T-helper 2 cell treated with Interferon-gamma antibody and Interleukin-4, amounts not matched to agents 100 ng/mL and 5 ng/mL, for 36 hours (primary cell): ENCODE measurements at regions not wholly inside any gene's neighbourhood (a gene's known extent, or its start where the extent isn't known, plus 50 kb on each side); places are given as distances from the start of the nearest gene placed in this dataset.
"Not testable (repeated sequence)": the region's sequence is repeated elsewhere in the genome, so short reads cannot be mapped to it uniquely, and the experiment has no call there.

Source experiments
- intact Hi-C: fragments of 100-400 bp; cut with micrococcal nuclease; formaldehyde crosslinking; loops from one replicate; pipeline ENCODE4 v1.15.1; 2023

GRCh38 chr12:105455261-105455660 is 124.8 kb downstream of the C12orf75 start:
- intact Hi-C loops, result no loop called here

GRCh38 chr12:105457026-105457425 is 126.5 kb downstream of the C12orf75 start:
- intact Hi-C loops, result no loop called here

- intact Hi-C loops, result no loop called here
These were observed 129.4 kb downstream of the C12orf75 start for GRCh38 chr12:105459760-105460330.

GRCh38 chr12:105461271-105461943 is 130.9 kb downstream of the C12orf75 start:
- intact Hi-C loops, result no loop called here

GRCh38 chr12:105461944-105462762 is 131.7 kb downstream of the C12orf75 start:
- intact Hi-C loops, result no loop called here

- intact Hi-C loops, result no loop called here
These were observed 132.3 kb downstream of the C12orf75 start for GRCh38 chr12:105462831-105463230.

GRCh38 chr12:105464406-105464805 is 133.9 kb downstream of the C12orf75 start:
- intact Hi-C loops, result no loop called here

- intact Hi-C loops, result no loop called here
These were observed 135.9 kb downstream of the C12orf75 start for GRCh38 chr12:105466231-105466900.

GRCh38 chr12:105466901-105467598 is 136.6 kb downstream of the C12orf75 start:
- intact Hi-C loops, result no loop called here

GRCh38 chr12:105467710-105468366 is 137.3 kb downstream of the C12orf75 start:
- intact Hi-C loops, result no loop called here

- intact Hi-C loops, result no loop called here
These were observed 138.0 kb downstream of the C12orf75 start for GRCh38 chr12:105468464-105468863.

- intact Hi-C loops, result no loop called here
These were observed 138.7 kb downstream of the C12orf75 start for GRCh38 chr12:105469211-105469610.

- intact Hi-C loops, result no loop called here
These were observed 139.2 kb downstream of the C12orf75 start for GRCh38 chr12:105469701-105470100.

GRCh38 chr12:105470102-105470501 is 139.6 kb downstream of the C12orf75 start:
- intact Hi-C loops, result no loop called here

GRCh38 chr12:105470601-105471000 is 140.1 kb downstream of the C12orf75 start:
- intact Hi-C loops, result no loop called here

GRCh38 chr12:105474672-105475071 is 144.2 kb downstream of the C12orf75 start:
- intact Hi-C loops, result no loop called here

GRCh38 chr12:105476616-105477015 is 146.1 kb downstream of the C12orf75 start:
- intact Hi-C loops, result no loop called here

GRCh38 chr12:105477873-105478272 is 147.4 kb downstream of the C12orf75 start:
- intact Hi-C loops, result no loop called here

- intact Hi-C loops, result not testable (repeated sequence)
These were observed 148.3 kb downstream of the C12orf75 start for GRCh38 chr12:105478788-105479187.

- intact Hi-C loops, result no loop called here
These were observed 149.2 kb downstream of the C12orf75 start for GRCh38 chr12:105479710-105480109.

GRCh38 chr12:105480162-105480561 is 149.7 kb downstream of the C12orf75 start:
- intact Hi-C loops, result no loop called here
